Omental fat pad (tissue), 3 donors: ENCODE measurements at regions not wholly inside any gene's neighbourhood (a gene's known extent, or its start where the extent isn't known, plus 50 kb on each side); places are given as distances from the start of the nearest gene placed in this dataset.

Experiments
- ATAC-seq: fragments of 150-250 bp; one replicate; pipeline ENCODE4 v1.9.1; 2016; ENCODE audit warnings: mild to moderate bottlenecking, moderate library complexity; ENCODE audit not compliant: low FRiP score
- DNase-seq: peaks from one replicate; pipeline ENCODE4 v3.0.0-alpha.2; 2019; ENCODE audit warnings: low spot score
- TF ChIP-seq, protein P1 (sequence below), 3 donors: fragments of 450-650 bp; IDR thresholded peaks; one replicate each; pipeline ENCODE4 v1.5.1; 2016 to 2017; ENCODE audit warnings: antibody characterized with exemption in 3 of 3, mild to moderate bottlenecking in 3 of 3, moderate library complexity in 2 of 3

DNA sequence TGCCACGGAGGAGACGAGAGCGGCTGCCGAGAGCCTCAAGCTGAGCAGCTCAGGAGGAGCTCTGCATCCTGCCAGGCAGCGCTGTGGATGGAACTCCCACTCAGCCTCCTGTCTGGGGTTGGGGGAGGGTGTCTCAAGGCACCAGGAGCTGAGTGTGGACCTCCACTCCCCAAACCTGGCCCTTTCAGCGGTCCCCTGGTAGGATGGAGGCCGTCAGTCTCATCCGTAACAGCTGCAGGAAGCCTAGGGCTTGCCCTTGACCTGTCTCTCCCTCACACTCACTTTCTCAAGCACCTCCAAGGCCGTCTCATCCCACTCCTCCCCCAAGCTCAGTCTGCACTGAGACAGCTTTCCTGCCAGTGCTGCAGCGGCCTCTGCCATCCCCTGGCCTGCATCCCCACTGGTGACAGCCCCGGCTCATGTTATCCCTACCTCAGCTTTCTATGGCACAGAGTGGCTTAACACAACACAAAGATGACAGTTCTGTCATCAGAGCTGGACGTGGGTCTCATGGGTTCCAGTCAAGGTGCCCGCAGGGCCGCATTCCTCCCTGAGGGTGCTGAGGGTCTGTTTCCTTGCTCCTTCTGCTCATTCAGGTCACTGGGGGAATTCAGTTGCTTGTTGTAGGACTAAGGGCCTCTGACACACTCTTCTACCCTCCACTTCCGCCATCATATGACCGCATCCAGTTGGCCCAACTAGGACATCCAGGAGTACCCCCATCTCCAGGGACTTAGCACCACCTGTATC, 341.9 kb upstream of the B3GAT1 start:
- TF ChIP-seq, protein P1, sequence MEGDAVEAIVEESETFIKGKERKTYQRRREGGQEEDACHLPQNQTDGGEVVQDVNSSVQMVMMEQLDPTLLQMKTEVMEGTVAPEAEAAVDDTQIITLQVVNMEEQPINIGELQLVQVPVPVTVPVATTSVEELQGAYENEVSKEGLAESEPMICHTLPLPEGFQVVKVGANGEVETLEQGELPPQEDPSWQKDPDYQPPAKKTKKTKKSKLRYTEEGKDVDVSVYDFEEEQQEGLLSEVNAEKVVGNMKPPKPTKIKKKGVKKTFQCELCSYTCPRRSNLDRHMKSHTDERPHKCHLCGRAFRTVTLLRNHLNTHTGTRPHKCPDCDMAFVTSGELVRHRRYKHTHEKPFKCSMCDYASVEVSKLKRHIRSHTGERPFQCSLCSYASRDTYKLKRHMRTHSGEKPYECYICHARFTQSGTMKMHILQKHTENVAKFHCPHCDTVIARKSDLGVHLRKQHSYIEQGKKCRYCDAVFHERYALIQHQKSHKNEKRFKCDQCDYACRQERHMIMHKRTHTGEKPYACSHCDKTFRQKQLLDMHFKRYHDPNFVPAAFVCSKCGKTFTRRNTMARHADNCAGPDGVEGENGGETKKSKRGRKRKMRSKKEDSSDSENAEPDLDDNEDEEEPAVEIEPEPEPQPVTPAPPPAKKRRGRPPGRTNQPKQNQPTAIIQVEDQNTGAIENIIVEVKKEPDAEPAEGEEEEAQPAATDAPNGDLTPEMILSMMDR (IDR thresholded peaks at IDR 0.05): no peak
- DNase-seq (no peak), ATAC-seq (no peak)

DNA sequence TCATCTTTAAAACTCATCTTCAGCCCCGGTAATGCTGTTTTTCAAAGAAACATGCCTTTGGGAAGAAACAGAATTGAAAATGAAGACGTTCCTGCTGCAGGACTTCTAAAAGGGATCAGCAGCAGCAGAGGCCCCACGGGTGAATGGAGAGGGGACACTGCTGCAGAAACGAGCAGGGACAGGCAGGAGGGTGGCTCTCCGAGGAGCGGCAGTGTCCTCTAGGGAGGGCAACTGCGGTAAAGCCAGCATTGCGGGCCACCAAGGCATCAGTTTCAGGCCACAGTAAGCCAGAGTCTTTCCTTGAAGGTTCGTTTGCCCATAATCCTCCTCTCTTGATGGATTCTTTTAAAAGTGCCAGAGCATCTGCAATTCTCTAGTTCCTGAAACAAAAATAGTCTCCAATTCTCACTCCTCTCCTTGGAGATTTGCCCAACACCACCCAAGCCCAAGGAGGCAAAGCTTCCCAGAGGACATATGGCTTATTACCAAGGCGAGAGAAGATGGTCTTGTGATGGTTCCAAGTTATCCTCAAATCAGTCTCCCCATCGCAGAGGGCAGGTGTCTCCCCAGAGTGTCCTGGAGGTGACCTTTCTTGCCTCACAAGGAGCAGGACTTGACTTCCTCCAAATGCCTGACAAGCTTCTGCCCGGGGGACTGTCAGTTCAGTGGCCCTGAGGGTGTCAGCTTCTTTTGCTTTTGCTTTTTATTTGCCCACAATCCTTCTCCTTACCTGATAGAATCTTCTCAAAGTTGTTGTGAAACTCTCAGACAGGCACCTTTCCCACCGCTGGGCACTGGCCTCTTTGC, 341.1 kb upstream of the B3GAT1 start:
- ATAC-seq (no peak), DNase-seq (no peak)
- TF ChIP-seq, protein P1 (IDR thresholded peaks at IDR 0.05): no peak

DNA sequence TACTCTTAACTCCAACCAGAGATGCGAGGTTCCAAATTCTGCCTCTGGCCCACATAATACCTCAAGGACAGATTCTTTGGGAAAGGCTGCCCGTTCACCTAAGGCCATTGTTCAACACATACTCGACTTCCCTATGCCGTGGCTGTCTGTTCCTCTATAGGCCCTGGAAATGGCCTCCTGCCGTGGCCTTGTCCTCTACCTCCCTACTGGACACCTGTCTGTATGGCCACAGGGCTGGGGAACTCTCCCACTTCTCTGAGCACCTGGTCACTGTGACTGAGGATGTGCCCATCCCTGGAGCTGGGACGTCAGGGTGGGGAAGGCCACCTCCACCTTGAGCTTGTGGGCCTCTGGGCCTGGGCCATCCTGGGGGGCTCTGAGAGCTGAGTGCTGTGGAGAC, 340.5 kb upstream of the B3GAT1 start:
- ATAC-seq (no peak), DNase-seq (no peak)
- TF ChIP-seq, protein P1 (IDR thresholded peaks at IDR 0.05): no peak

DNA sequence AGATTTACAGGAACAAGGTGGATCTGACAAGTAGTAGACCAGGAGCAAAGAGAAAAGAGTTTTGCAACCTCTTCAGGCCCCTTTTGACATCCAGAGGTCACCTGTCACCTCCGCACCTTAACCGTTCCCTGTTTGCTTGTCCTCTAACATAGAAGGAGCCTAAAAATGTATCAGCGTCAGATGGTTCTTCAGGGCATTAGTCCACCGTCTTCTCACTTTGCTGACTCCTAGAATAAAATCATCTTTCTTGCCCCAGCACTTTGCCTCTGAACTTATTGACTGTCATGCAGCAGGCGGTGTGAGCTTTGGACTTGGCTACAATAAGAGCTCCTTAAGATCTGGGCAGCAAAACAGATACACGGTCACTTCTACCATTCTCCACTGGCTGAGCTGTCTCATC, 339.7 kb upstream of the B3GAT1 start:
- ATAC-seq: no peak
- TF ChIP-seq, protein P1 (IDR thresholded peaks at IDR 0.05): no peak
- DNase-seq: no peak

DNA sequence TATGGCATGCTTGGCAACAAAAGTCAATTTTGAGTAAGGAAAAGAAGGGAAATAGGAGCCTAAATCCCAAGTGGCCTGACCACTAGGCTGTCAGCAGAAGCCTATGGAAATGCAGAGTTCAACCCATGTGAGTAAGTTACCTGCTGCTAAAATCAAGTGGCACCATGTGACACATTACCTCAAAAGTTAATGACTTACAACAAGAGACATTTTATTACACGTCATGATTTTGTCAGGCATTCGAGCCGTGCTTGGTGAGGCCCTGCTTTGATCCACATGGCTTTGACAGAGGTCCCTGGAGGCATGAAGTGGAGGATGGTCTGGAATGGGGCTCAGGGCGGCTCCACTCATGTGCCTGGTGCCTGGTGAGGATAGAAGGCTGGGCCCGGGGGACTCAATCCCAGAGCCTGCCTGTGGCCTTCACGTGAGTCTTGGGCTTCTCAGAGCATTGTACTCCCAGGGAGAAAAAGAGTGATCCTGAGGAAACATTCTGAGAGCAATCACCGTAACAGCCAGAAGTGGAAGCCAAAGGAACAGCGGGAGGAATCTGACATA, 339.1 kb upstream of the B3GAT1 start:
- no peak for DNase-seq
- TF ChIP-seq, protein P1 (IDR thresholded peaks at IDR 0.05): no peak
- no peak for ATAC-seq

DNA sequence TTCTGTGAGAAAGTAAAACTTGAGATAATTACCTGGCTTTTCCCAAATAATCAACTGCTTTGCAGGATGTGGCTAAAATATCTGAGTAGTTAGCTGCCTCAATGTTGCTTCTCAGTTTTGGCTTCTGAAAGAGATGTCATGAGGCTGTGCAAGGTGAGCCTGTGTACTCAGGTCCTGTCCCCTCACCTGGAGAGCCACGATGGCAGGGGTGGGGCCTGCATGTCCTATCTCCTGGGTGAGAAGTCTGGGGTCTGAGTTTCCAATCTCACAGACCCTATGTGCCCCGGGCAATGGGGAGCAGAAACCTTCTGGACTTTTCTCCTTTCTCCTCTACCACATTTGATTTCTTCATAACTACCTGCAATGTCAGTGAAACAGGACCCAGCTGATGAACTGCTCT, 338.6 kb upstream of the B3GAT1 start:
- TF ChIP-seq, protein P1 (IDR thresholded peaks at IDR 0.05): no peak
- no peak for ATAC-seq
- DNase-seq: no peak
